HG03457 (cell line): ENCODE measurements at regions not wholly inside any gene's neighbourhood (a gene's known extent, or its start where the extent isn't known, plus 50 kb on each side); places are given as distances from the start of the nearest gene placed in this dataset.

ENCODE experiments used
- ATAC-seq: cut with Tn5 transposase; IDR thresholded peaks from one replicate; pipeline ENCODE4 v1.9.1; 2021; ENCODE audit warnings: moderate number of reproducible peaks; ENCODE audit not compliant: unreplicated experiment

DNA sequence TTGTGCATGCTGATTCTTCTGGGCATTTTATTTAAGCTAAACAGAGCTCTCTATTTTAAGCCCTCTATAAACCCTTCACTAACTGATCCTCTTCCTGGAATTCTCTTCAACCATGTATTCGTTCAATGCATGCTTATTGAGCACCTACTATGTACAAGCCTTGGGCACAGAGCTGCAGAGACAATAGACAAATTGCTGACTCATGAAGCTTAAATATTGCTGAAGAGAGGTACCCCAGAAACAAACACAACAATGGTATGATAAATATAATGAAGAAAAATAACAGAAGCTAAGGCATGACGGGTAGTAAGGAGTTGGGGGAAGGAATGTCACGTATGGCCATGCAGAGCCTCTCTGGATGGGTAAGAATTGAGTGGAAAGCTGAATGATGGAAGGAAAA lies 222.2 kb downstream of the PPARGC1A start:
- ATAC-seq, result no peak

DNA sequence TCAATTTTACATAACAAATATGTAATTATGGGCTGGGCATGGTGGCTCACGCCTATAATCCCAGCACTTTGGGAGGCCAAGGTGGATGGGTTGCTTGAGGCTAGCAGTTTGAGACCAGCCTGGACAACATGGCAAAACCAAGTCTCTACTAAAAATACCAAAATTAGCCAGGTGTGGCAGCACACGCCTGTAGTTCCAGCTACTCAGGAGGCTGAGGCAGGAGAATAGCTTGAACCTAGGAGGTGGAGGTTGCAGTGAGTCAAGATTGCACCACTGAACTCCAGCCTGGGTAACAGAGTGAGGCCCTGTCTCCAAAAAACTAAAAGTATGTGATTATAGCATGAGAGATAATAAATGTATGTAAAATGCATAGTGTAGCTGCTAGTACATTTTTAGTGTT lies 229.0 kb downstream of the PPARGC1A start:
- no peak for ATAC-seq

DNA sequence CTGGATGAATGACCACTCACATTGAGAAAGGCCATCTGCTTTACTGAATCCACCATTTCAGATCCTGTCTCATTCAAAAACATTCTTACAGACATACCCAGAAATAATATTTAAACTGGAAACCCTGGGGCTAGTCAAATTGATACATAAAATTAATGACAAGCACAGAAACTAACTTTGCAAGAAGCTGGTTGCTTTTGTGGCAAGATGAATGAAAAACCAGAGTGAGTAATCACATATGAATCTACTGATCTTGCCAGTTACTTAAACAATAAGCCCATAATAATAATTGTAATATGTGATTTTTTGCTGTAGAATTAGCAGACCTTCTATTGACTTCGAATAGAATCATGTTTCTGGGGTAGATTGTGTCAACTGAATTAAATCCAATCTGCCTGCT lies 235.1 kb downstream of the PPARGC1A start:
- ATAC-seq, result no peak

DNA sequence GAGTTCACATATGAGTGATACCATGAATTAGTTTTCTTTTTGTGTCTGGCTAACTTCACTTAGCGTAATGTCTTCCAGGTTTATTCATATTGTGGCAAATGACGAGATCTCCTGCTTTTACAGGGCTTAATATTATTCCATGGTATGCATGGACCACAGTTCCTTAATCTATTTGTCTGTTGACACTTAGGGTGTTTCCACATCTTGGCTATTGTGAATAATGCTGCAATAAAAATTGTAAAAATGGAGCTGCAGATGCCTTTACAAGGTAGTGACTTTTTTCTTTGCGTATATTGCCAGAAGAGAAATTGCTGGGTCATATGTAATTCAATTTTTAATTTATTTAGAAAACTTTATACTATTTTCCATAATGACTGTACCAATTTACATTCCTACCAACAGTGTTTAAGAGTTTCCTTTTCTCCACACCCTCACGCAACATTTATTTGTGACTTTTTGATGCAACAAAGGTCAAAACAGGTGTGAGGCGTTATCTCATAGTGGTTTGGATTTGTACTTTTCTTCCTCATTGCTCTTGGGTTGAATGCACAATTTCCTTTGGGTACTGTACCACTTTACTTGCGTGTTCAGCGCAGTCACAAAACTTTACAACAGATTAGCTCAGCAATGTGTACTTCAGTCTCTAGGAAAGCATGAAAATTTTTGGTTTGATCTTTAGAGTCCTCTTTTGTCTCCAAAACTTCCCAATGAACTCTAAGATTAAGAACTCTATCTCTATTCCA lies 240.8 kb downstream of the PPARGC1A start:
- no peak for ATAC-seq

DNA sequence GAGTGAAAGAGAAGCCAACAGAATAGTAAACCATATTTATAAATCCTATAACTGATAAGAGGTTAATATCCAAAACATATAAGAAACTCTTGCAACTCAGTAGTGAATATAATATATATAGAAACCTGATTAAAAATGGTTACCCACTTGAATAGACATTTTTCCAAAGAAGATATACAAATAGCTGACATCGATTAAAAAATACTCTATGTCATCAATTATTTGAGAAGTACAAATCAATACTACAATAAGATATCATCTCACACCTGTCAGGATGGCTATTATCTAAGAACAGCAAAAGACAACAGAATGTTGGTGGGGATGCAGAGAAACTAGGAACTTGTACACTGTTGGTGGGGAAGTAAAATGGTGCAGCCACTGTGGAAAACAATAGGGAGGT lies 254.4 kb downstream of the PPARGC1A start:
- no peak for ATAC-seq

DNA sequence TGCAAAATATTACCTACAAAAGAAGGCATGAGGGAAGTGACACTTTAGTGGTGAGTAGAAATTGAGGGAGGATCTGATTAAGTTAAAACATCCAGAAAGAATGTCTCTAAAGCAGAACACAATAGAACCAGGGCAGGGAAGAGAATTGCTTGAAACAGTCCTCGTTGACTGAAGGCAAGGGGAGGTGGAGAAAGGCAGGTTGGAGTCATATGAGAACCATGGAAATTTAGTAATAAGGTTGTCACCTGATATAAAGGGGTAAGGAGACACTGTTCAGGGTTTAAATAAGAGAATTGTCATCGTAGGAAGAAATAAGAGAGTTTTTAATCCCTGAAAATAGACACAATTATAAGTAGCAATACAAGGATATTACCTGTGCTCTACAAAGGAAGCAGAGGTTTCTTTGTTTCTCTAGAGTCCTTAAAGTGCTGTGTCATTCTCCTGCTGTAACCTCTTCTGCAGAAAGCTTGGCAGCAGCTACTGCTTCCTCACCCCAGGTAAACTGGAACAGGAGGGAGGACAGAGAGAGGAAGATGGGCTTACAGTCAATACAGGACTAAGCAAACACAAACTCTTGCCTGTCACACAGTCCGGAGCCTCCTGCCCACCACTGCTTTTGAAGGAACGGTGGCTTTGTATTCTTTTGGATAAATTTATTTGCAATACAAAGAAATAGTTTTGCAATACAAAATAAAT lies 258.4 kb downstream of the PPARGC1A start:
- no peak for ATAC-seq

DNA sequence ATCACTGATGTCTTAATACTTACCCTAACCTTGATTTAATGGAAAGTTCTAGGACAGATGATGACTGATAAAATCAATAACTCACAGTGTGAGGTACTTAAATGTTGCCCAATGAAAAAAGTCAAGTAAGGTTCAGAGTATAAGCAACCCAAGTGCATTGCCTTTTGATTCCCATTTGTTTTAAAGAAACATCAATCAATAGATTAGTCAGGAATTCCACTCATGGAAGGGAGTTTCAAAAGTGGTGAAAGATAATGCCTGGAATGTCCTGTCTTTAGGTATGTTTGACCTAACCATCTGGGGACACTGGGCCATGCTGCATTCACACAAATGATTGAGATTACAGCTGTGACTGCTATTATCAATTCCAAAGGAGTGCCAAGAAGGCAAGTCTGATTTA lies 259.7 kb downstream of the PPARGC1A start:
- no peak for ATAC-seq

DNA sequence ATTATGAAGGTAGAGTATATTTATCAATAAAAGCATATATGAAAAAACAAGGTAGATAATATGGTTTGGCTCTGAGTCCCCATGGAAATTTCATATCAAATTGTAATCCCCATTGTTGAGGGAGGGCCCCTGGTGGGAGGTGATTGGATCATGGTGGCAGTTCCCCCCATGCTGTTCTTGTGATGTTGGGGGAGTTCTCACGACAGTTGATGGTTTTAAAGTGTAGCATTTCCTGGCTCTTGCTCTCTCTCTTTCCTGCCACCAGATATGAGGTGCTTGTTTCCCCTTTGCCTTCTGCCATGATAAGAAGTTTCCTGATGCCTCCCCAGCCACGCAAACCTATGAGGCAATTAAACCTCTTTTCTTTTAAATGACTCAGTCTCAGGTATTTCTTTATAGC lies 260.4 kb downstream of the PPARGC1A start:
- ATAC-seq, result no peak

DNA sequence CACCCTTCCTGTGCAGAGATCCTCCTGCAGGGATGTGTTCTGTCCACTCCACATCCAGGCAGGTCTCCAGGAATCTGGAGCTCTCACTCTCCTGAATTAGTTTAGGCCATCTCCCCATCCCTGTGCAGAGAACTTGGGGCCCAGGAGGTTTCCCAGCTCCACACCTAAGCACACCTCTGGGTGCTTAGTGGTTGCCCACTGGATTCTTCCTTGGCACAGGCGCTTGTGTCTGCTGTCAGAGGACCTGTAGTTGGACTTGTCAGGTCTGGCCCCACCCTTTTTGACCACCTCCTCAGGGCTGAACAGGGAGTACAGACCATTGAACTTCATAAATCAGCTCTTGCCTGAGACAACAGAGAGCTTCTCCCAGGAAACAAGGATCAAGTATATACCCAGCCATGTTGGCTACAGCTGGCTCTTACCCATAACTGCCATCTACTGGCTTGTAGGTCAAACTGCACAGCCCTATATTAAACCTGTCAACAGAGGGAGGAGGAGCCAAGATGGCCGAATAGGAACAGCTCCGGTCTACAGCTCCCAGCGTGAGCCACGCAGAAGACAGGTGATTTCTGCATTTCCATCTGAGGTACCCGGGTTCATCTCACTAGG lies 275.5 kb downstream of the PPARGC1A start:
- ATAC-seq, result no peak

DNA sequence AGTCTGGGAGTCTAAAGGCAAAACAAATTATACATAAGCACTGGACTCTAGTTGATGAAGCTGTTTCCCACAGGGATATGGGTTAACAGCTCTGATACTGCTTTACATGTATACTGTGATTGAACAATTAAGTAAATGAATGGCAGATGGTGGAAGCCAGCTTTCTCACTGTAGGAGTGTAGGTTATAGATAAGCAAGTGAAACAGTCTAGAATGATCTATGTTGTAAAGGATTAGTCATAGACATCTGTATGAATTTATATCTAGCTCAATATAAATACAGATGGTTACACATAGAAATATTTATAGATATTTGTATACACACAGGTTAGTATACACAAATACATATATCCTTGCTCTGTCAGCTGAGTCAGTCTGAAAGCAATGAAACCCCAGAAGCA lies 276.1 kb downstream of the PPARGC1A start:
- no peak for ATAC-seq

DNA sequence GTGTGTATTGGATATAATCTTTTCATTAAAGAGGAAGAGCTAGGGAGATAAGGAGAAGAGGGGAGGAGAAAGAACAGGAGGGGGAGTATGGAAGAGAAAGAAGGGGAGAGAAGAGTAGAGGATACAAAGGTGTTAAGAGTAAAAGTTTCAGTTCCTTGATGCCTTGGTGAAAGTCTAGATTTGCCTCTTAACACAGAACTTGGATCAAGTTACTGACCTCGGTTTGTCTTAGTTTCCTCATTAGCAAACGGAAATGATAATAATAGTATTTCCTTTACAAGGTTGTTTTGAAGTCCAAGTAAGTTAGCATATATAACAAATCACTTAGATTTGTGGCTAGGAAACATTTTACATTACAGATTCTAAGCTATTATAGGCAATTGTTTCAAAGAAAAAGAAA lies 287.1 kb downstream of the PPARGC1A start:
- ATAC-seq, result no peak

DNA sequence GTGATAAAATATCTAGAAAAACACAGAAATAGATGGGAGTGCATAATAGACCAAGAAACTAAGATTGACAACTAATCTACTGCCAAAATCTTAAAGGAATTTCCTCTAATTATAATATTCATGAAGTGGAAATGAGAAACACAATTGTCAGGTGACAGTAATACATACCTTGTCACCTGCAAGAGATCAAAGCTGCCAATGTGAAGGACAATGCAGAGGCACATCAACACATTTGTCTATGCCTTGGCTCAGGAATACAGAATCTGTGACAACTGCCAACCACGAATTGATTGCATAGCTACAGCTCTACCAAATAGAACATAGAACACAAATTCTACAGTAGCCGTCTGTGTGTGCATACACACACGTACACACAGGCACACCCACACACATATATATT lies 295.7 kb downstream of the PPARGC1A start:
- ATAC-seq, result no peak

DNA sequence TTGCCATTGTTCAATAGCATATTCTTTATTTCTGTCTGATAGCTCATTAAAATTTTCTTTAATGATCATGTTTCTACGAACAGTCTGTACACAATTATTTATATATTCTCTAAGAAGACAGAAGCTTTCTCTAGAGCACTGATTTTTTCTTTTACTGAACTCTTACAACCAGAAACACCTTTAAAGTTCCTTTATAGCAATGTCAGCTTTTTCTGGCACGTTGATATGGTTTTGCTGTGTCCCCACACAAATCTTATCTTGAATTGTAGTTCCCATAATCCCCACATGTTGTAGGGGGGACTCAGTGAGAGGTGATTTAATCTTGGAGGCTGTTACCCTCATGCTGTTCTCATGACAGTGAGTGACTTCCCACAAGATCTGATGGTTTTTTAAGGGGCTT lies 299.4 kb downstream of the PPARGC1A start:
- ATAC-seq, result no peak

DNA sequence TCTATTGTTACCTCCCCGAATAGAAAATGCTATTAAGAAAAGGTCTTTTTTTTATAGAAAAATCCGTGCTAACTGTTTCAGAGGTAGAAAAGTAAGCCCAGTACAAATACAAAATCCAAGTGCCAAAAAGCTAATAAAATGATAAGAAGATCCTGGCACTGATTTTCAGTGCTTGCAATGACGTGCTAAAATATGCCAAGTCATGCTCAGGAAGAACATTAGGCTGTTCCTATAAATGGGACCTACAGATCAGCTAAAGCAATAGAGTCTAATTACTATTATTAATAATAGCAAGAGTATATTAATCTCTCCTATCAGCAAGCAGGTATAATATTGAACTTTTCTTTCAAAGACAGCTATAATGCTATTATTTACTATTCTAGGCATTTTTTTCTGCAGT lies 305.8 kb downstream of the PPARGC1A start:
- ATAC-seq, result no peak

DNA sequence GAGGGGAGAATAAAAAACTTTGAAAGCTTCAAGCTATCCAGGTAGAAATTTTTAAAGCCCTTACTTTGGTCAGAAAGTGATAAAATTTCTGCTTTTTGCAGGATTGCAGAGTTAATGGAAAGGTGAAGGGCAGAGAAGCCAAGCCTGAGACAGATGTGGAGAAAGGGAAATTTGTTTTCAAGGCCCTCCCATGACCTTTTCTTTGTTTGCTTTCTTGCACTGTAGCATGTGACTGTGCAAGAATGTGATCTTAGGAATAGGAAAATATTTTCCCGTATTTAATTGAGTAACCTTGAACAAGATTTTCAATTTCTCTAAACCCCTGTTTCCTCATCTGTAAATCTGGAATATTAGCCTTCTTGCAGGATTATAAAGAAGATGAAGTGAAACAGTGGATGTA lies 307.2 kb downstream of the PPARGC1A start:
- ATAC-seq, result no peak

DNA sequence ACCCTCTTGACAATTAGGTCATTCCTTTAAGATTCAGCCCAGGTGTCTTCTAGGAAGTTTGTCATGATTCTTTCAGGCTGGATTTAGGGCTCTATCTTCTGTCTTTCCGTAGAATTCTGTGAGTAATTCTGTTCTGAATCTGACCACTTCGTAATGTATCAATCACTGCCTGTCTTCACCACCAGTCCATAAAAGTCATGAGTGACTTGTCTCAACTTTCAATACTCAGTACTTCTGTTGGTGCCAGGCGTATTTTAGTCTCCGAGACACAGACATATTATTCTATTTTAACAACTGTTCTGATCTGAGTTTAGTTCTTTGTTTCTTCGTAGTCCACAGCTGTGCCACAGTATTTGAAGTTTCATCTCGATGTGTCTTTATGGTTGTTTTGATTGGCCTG lies 310.7 kb downstream of the PPARGC1A start:
- ATAC-seq, result no peak

DNA sequence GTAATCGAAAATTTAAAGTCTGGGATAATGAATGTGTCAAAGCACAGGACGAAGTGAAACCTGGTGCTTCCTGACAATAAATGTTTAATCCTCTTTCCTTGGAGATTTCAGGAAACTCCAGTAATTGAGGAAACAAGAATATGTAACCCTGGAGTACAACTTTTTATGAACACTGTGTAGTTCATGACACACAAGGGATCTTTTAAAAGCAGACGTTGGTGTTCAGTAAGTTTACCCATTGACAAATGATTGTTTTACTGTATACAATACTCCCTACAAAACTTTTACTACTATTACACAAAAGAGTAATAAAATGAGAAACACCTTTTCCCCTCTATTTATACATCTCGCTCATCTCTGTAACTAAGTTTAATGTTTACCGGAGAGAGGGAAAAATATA lies 312.4 kb downstream of the PPARGC1A start:
- ATAC-seq, result no peak

DNA sequence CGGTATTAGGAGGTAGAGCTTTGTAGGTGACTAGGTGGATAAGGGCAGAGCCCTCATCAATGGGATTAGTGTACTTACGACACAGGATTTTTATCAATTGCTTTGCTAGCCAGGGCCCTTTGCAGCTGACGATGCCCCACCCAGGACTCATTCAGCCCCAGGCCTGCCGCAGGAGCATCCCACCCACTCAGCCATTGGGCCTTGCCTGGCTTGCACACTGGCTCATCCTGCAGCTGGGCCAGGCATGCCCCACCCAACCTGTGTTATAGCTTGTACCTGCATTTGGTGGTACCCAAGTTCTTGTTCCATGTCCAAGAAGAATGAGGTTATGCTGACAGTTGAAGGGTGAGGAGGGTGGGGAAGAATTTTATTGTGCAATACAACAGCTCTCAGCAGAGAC lies 317.5 kb downstream of the PPARGC1A start:
- no peak for ATAC-seq

DNA sequence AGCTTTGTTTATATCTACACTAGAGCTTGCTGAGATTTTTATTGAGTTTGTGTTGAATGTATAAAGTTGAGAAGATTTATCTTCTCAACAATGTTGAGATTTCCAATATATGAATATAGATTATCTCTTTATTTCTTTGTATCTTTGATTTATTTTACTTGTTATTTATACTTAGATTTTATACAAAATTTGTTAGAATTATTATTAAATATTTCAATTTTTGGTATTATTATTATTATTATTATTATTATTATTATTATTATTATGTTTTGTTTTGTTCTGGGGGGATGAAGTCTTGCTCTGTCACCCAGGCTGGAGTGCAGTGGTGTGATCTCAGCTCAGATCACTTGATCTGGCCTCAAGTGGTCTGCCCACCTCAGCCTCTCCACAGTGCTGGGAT lies 322.5 kb downstream of the PPARGC1A start:
- no peak for ATAC-seq

DNA sequence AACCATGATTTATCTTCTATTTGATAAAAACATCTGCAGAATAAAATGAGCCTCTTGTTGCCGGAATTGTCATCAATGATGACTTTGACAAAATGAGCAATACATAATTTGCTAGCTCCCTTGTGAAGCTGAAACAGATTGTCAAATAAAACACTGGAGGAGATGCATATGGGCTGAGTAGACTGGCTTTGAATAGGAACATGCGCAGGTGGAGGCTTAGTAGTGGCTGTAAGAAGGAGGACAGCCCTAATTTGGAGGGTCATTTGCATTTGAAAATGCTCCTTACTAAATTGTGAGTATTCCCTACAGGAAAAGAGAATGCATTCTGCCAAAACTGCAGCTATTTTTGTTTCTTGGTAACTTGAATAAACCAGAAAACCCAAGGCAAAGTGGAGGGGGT lies 329.1 kb downstream of the PPARGC1A start:
- ATAC-seq, result no peak

DNA sequence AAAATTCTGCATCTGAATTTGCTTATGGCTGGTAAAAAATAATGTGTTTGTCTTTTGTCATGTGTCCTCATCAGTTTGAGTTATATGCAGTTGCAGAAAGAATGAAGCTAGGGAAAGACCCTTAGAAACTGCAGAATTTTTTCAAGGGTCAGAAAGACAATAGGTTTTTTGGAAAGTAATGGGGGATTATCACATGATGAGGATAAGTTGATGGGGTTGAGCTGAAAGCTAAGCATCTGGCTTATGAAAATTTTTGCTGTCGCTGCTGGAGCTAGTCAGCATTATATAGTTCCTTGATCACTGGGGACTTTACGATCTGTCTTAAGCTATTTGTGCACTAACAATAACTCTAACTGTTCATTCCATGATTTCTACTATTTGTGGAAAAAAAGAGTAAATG lies 331.7 kb downstream of the PPARGC1A start:
- no peak for ATAC-seq

DNA sequence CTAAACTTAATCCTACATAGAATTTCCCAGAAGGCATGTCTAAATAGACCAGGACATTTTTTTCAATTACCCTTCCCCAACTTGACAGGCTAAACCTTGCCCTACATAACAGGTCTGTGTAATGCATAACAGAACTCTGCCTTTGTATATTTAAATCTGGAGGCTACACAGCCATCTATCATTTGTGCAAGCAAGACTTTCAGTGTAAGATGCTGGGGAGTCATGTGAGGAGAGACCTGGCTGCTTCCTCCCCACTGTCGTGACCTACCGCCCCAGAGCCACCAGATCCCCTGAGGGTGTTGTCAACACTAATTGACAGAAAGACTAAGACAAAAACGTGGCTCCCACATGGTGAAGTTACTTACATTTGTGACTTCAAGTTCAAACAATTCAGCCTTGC lies 342.2 kb downstream of the PPARGC1A start:
- ATAC-seq, result no peak
